VCaP (cell line): ENCODE measurements at regions not wholly inside any gene's neighbourhood (a gene's known extent, or its start where the extent isn't known, plus 50 kb on each side); places are given as distances from the start of the nearest gene placed in this dataset.
"Not testable (repeated sequence)": the region's sequence is repeated elsewhere in the genome, so short reads cannot be mapped to it uniquely, and the experiment has no call there.

Source experiments
- H3K27ac ChIP-seq: fragments of 450-650 bp; 2 replicates; pipeline ENCODE4 v1.5.1; 2017
- TF ChIP-seq, protein P1 (sequence below): fragments of 450-650 bp; conservative IDR thresholded peaks from 2 replicates; pipeline ENCODE4 v1.5.1; 2017; ENCODE audit warnings: mild to moderate bottlenecking, moderate library complexity

DNA sequence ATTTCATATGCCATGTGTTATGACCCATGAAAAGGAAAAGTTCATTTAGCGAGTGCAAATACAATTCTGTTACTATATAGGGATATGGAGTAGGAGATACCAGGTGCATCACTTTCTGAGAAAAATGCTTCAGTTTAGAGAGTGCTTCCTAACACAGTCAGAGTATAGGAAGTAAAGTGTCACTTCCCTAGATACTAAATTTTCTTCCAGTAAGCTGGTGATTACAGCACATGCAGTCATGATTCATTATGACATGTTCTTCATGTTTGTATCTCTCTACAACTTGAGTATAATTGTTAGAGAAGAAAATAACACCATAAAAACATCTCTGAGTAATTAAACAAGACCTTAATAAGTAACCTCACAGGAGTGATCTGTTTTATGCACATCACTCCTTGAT, 837.0 kb downstream of the DNAH5 start:
- no peak overlapping the region for H3K27ac ChIP-seq
- TF ChIP-seq, protein P1, sequence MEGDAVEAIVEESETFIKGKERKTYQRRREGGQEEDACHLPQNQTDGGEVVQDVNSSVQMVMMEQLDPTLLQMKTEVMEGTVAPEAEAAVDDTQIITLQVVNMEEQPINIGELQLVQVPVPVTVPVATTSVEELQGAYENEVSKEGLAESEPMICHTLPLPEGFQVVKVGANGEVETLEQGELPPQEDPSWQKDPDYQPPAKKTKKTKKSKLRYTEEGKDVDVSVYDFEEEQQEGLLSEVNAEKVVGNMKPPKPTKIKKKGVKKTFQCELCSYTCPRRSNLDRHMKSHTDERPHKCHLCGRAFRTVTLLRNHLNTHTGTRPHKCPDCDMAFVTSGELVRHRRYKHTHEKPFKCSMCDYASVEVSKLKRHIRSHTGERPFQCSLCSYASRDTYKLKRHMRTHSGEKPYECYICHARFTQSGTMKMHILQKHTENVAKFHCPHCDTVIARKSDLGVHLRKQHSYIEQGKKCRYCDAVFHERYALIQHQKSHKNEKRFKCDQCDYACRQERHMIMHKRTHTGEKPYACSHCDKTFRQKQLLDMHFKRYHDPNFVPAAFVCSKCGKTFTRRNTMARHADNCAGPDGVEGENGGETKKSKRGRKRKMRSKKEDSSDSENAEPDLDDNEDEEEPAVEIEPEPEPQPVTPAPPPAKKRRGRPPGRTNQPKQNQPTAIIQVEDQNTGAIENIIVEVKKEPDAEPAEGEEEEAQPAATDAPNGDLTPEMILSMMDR, result no peak

DNA sequence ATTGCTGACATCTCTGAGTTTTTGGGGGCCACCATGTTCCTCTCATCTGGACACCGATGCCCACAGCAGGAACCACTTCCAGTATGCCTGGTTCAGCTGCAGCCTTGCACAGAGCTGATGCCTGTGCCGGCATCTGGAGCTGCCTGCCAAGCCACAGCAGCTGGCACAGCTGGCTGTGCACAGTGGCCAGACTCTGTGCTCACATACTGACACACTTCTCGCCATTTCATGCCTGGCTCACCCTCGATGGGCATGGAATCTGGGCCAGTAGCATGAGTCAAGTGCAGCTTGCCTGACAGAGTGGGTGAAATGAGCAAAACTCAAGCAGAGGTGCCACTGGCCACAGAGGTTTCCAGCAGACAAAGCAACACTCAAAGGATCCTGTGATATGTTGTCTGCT, 863.4 kb downstream of the DNAH5 start:
- TF ChIP-seq, protein P1, result no peak
- no peak overlapping the region for H3K27ac ChIP-seq

DNA sequence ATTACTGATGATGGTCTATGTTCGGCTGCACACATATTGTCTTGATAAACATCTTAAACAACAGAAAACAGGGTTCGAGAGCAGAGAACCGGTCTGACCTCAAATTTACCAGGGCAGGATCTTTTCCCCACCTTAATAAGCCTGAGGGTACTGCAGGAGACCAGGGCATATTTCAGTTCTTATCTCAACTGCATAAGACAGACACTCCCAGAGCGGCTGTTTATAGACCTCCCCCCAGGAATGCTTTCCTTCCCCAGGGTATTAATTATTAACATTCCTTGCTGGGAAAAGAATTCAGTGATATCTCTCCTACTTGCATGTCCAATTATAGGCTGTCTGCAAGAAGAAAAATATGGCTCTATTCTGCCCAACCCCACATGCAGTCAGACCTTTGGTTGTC, 871.6 kb downstream of the DNAH5 start:
- not testable (repeated sequence) for H3K27ac ChIP-seq

DNA sequence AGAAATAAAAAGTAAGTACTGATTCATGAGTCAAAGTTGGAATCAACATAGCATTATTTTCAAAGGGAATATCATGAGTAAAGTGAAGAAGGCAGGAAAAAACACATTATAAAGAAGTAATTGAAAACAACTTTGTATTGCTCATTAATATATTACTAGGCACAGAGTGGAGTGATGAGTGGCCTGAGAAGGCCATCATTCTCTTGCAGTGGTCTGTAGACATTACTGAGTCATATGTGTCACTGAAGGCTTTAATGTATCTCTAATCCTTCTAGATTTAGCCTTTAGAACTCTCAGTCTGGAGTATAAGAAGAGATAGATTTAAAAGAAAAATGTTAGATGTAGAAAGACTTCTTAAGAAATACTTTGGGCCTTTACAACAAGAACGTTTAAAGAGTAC, 881.4 kb downstream of the DNAH5 start:
- TF ChIP-seq, protein P1, result no peak
- H3K27ac ChIP-seq, result no peak overlapping the region

DNA sequence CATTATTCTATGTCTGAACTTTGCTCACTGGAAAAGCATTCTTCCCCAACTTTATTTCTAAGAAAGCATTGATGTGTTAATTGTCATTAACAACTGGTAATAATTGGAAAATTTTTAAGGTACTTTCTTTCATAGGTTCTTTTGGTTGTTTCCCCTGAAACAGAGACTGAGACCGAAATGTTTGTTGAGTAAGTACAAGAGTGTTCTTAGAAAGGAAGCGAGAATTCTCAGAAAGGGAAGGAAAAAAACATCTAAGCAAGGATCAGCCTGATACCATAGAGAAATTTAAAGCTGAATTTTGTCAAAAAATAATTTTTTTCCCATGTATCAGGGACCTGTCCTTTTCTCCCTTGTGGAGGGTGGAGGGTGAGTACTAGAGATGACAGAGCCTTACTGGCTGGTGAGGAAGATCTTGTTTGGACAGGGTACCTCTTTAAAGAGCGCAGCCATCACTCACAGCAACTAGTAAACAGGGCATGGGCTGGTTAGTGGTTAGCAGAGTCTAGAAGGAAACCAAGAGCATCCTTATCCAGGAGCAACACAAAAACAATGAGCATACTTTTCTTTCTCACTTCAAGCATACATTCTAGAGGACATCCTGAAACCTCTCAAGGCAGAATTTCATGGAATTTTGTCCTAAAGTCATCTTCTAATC, 898.5 kb downstream of the DNAH5 start:
- no peak overlapping the region for H3K27ac ChIP-seq
- TF ChIP-seq, protein P1, result no peak

DNA sequence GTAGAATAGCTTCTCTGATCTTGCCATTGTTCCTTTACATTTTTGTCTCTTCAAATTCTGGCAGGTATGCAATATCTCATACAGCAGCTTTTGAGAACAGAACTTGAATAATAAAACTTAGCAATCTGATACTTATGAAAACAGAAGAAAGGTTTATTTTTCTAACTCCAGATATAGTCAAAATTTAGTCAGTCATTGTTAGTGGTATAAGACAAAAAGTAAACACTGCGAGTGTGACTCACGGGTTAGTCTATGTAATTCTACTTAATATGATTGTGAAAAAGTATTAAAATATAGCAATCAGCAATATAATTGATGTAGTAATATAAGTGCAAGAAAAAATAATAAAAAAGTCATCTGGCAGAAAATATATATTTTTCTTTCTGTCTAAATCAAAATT, 910.4 kb downstream of the DNAH5 start:
- TF ChIP-seq, protein P1, result no peak
- H3K27ac ChIP-seq, result no peak overlapping the region

DNA sequence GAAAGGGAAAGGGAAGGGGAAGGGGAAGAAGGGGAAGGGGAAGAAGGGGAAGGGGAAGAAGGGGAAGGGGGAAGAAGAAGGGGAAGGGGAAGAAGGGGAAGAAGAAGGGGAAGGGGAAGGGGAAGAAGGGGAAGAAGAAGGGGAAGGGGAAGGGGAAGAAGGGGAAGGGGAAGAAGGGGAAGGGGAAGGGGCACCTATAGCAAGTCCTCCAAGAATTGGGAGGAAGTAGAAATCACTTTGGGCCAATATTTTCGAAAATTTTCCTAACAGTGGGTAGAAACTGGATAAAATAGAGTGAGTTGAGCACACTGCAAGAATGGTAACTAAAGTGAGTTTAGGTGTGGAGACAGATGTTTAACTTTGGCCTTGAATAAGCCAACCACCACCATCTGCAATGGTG, 915.3 kb downstream of the DNAH5 start:
- TF ChIP-seq, protein P1, result no peak

DNA sequence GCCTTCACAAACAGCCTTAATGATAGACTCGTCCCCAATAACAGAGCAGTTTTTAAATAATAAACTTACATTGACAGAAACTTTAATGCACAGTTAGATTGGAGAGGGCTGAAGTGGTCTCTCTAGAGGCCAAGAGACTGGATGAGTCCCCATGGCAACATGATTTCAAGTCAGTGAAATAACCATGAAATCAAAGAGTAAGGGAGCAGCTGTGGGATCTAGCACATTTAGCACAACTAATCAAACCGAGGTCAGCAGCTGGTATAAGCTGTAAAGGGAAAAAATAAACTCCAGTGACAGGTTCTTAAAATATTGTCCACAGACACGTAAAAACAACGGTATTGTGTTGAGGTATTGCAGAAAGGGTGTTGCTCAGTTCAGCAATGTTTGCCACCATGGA, 916.6 kb downstream of the DNAH5 start:
- TF ChIP-seq, protein P1, result no peak
- H3K27ac ChIP-seq, result no peak overlapping the region

More for the DNA sequence above, 915.3 kb downstream of the DNAH5 start:
- H3K27ac ChIP-seq, result no peak overlapping the region
